ENCODE measurements at regions not wholly inside any gene's neighbourhood (a gene's known extent, or its start where the extent isn't known, plus 50 kb on each side); places are given as distances from the start of the nearest gene placed in this dataset.
"Not testable (repeated sequence)": the region's sequence is repeated elsewhere in the genome, so short reads cannot be mapped to it uniquely, and the experiment has no call there.

DNA sequence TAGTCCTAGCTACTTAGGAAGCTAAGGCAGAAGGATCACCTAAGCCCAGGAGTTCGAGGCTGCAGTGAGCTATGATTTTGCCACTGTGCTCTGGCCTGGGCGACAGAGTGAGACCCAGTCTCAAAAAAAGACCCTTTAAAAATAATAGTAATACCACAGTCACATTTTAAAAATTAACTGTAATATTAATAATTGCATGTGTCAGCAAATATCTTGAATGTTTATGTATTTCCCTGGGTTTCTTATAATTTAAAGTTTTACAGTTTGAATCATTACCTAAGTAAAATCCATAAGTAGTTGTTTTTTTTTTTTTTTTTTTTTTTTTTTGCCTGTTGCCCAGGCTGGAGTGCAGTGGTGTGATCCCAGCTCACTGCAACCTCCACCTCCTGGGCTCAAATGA is 69.2 kb downstream of the LYZL2 start:
- H3K9ac ChIP-seq (ENCODE audit: low read length), result no peak overlapping the region
- H3K36me3 ChIP-seq (ENCODE audit: insufficient read depth, low read length), result no peaks in the 10 kb centered on the region
- H3K27ac ChIP-seq (ENCODE audit: low read depth, low read length), result no peak overlapping the region
- no peaks in the 10 kb centered on the region for H3K4me1 ChIP-seq (ENCODE audit: insufficient read depth, low read length)
- H3K9me3 ChIP-seq (ENCODE audit: low read length), result no peaks in the 10 kb centered on the region
- no peak overlapping the region for H3K4me3 ChIP-seq (ENCODE audit: low read depth in 1 of 2, low read length in 2 of 2)
- no peaks in the 10 kb centered on the region for H3K27me3 ChIP-seq (ENCODE audit: control insufficient read depth in 1 of 2, insufficient read depth in 2 of 2, low read length in 2 of 2)

DNA sequence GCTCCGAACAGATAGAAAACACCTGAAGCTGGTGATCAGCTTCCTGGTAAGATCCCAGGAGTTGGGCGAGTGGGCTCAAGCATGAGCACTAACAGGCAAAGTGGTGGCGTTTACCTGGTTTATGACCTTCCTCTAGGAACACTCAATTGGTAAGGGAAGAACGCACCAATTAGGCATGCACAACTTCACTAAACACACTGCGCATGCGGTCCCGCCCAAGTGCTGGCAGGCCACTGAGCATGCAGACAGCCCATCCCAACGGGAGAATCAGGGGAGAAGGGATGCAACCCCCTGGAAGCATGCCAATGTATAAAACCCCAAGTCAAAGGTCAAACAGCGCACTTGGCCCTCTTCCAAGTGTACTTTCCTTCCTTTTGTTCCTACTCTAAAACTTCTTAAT is 70.4 kb downstream of the LYZL2 start:
- no peaks in the 10 kb centered on the region for H3K36me3 ChIP-seq (ENCODE audit: insufficient read depth, low read length)
- no peak overlapping the region for H3K27ac ChIP-seq (ENCODE audit: low read depth, low read length)
- no peaks in the 10 kb centered on the region for H3K27me3 ChIP-seq (ENCODE audit: control insufficient read depth in 1 of 2, insufficient read depth in 2 of 2, low read length in 2 of 2)
- no peaks in the 10 kb centered on the region for H3K9me3 ChIP-seq (ENCODE audit: low read length)
- no peak overlapping the region for H3K4me3 ChIP-seq (ENCODE audit: low read depth in 1 of 2, low read length in 2 of 2)
- peaks cover 3% of the 10 kb centered on the region for H3K4me1 ChIP-seq (ENCODE audit: insufficient read depth, low read length)
- no peak overlapping the region for H3K9ac ChIP-seq (ENCODE audit: low read length)

DNA sequence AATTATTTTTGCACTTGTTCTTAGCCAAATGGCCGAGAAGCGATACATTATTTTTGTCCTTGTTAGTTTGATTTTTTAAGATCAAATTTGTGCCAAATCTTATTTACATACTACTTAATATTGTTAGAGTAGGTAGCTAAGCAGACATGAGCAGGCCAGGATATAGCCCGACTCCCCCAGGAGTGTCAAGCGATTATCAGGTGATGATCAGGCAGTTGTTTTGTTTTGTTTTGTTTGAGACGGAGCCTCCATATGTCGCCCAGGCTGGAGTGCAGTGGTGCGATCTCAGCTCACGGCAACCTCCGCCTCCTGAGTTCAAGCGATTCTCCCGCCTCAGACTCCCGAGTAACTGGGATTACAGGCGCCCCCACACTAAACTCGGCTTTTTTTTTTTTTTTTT is 71.1 kb downstream of the LYZL2 start:
- Histone ChIP-seq H3K9ac (ENCODE audit: low read length) (no peak overlapping the region), H3K36me3 (ENCODE audit: insufficient read depth, low read length) (no peaks in the 10 kb centered on the region), H3K4me3 (ENCODE audit: low read depth in 1 of 2, low read length in 2 of 2) (no peak overlapping the region), H3K4me1 (ENCODE audit: insufficient read depth, low read length) (peaks cover 9% of the 10 kb centered on the region), H3K9me3 (ENCODE audit: low read length) (no peaks in the 10 kb centered on the region), H3K27ac (ENCODE audit: low read depth, low read length) (no peak overlapping the region), H3K27me3 (ENCODE audit: control insufficient read depth in 1 of 2, insufficient read depth in 2 of 2, low read length in 2 of 2) (no peaks in the 10 kb centered on the region)

DNA sequence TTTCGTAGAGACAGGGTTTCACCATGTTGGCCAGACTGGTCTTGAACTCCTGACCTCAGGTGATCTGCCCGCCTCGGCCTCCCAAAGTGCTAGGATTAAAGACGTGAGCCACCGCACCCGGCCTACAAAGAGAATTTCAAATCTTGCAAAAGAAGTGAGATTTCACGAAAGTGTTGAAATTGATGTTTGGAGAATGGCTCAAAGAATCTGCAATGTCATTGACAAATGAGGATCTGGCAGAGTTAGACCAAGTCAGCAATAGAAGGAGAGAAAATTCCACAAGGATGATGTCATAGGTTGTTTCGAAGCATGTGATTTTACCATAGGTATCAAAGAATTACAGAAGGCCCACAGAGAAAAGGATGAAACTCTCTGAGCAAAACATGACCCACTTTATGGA is 71.7 kb downstream of the LYZL2 start:
- Histone ChIP-seq H3K4me1 (ENCODE audit: insufficient read depth, low read length) (peaks cover 12% of the 10 kb centered on the region), H3K36me3 (ENCODE audit: insufficient read depth, low read length) (no peaks in the 10 kb centered on the region), H3K27ac (ENCODE audit: low read depth, low read length) (no peak overlapping the region), H3K4me3 (ENCODE audit: low read depth in 1 of 2, low read length in 2 of 2) (no peak overlapping the region), H3K9ac (ENCODE audit: low read length) (no peak overlapping the region), H3K27me3 (ENCODE audit: control insufficient read depth in 1 of 2, insufficient read depth in 2 of 2, low read length in 2 of 2) (no peaks in the 10 kb centered on the region), H3K9me3 (ENCODE audit: low read length) (no peaks in the 10 kb centered on the region)

DNA sequence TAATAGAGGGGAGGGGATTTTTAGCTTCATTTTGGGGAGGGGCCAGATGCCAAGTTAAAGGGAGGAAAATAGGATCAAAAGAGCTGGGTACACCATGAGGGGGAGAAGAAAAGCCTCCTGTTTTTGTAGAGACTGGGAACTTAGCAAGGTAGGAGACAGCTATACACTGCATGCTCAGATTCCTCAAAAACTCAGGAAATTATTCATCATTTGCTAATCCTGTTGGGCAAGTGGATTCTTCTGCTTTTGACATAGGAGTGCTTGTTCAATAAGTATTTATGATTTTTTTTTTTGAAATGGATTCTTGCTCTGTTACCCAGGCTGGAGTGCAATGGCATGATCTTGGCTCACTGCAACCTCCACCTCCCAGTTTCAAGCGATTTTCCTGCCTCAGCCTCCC is 73.4 kb downstream of the LYZL2 start:
- no peak overlapping the region for H3K27ac ChIP-seq (ENCODE audit: low read depth, low read length)
- H3K9ac ChIP-seq (ENCODE audit: low read length), result no peak overlapping the region
- no peaks in the 10 kb centered on the region for H3K36me3 ChIP-seq (ENCODE audit: insufficient read depth, low read length)
- no peaks in the 10 kb centered on the region for H3K27me3 ChIP-seq (ENCODE audit: control insufficient read depth in 1 of 2, insufficient read depth in 2 of 2, low read length in 2 of 2)
- H3K4me3 ChIP-seq (ENCODE audit: low read depth in 1 of 2, low read length in 2 of 2), result no peak overlapping the region
- H3K9me3 ChIP-seq (ENCODE audit: low read length), result no peaks in the 10 kb centered on the region
- peaks cover 12% of the 10 kb centered on the region for H3K4me1 ChIP-seq (ENCODE audit: insufficient read depth, low read length)

DNA sequence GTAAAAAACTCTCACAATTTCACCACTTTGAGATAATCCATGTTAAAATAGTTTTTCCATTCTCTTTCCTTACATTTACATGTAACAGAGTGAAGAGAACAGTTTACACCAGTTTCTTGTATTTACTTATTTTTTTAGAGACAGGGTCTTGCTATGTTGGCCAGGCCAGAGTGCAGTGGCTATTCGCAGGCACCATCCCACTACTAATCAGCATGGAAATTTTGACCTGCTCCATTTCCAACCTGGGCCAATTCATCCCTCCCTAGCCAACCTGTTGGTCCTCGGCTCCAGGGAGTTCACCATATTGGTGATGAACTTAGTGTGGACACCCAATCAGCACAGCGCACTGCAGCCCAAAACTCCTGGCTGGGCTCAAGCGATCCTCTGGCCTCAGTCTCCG is 74.1 kb downstream of the LYZL2 start:
- Histone ChIP-seq H3K36me3 (ENCODE audit: insufficient read depth, low read length) (no peaks in the 10 kb centered on the region), H3K9ac (ENCODE audit: low read length) (no peak overlapping the region), H3K27me3 (ENCODE audit: control insufficient read depth in 1 of 2, insufficient read depth in 2 of 2, low read length in 2 of 2) (no peaks in the 10 kb centered on the region), H3K4me3 (ENCODE audit: low read depth in 1 of 2, low read length in 2 of 2) (no peak overlapping the region), H3K9me3 (ENCODE audit: low read length) (no peaks in the 10 kb centered on the region), H3K27ac (ENCODE audit: low read depth, low read length) (no peak overlapping the region), H3K4me1 (ENCODE audit: insufficient read depth, low read length) (peaks cover 12% of the 10 kb centered on the region)

DNA sequence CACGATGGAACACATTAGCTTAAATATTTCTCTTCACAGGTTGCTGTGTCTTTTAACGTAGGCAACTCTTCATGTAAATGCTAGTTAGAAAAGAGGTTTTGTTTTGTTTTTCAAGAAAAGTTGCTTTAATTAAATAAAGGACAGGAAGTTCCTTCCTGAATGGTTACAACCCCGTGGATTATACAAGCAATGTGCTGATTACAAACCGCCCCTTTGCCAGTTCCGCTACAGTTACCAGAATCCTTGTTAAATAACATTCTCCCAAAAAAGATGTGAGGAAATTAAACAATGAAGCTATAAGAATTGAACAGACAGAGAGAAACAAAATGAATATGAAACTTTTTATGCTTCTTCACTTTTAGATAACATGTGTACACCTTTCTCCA is 75.1 kb downstream of the LYZL2 start:
- Histone ChIP-seq H3K4me1 (ENCODE audit: insufficient read depth, low read length) (peaks cover 12% of the 10 kb centered on the region), H3K27ac (ENCODE audit: low read depth, low read length) (peak overlapping the region; percentile 41), H3K9me3 (ENCODE audit: low read length) (no peaks in the 10 kb centered on the region), H3K9ac (ENCODE audit: low read length) (no peak overlapping the region), H3K4me3 (ENCODE audit: low read depth in 1 of 2, low read length in 2 of 2) (peak overlapping the region in 1 of 2 donors; percentile 46), H3K27me3 (ENCODE audit: control insufficient read depth in 1 of 2, insufficient read depth in 2 of 2, low read length in 2 of 2) (no peaks in the 10 kb centered on the region), H3K36me3 (ENCODE audit: insufficient read depth, low read length) (no peaks in the 10 kb centered on the region)

DNA sequence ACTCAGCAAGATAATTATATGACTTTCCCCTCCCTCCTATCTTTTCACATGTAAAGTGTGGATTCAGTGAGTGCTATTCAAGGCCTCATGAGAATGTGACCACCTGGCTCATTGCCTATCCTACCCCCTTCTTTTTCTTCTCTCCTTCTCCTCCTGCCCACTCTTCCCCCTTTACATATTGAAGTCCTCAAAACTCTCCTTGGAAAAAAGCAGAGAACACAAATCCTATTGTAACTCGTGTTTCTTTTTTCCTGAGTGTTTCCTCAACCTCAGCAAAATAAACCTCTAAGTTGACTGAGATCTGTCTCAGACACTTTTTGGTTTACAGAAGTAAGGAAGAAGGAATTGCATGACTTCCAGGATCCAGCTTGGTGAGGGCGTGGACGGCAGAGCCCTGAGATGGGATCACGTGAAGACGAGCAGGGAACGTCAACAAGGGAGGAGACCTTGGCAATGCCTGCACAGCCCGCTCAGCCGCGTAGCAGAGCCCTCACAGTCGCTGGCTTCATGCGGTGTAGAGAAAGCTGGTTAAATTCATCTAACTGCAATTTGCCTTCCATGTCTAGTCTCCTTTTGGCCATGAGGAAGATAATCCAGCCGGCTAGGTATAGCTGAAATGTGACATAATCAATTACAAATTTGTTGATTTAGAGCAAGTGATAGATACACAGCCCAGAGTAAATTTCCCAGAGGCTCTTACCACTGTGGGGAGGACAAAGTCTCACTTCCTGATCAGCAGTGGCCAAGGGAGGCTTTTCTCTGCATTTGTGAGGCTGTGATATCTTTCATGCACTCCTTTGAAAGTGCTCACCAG is 75.7 kb downstream of the LYZL2 start:
- H3K36me3 ChIP-seq (ENCODE audit: insufficient read depth, low read length), result no peaks in the 10 kb centered on the region
- peak overlapping the region; percentile 41 for H3K27ac ChIP-seq (ENCODE audit: low read depth, low read length)
- no peak overlapping the region for H3K9ac ChIP-seq (ENCODE audit: low read length)
- peak overlapping the region in 1 of 2 donors; percentile 46 for H3K4me3 ChIP-seq (ENCODE audit: low read depth in 1 of 2, low read length in 2 of 2)
- H3K4me1 ChIP-seq (ENCODE audit: insufficient read depth, low read length), result peaks cover 12% of the 10 kb centered on the region
- H3K9me3 ChIP-seq (ENCODE audit: low read length), result no peaks in the 10 kb centered on the region
- H3K27me3 ChIP-seq (ENCODE audit: control insufficient read depth in 1 of 2, insufficient read depth in 2 of 2, low read length in 2 of 2), result no peaks in the 10 kb centered on the region

DNA sequence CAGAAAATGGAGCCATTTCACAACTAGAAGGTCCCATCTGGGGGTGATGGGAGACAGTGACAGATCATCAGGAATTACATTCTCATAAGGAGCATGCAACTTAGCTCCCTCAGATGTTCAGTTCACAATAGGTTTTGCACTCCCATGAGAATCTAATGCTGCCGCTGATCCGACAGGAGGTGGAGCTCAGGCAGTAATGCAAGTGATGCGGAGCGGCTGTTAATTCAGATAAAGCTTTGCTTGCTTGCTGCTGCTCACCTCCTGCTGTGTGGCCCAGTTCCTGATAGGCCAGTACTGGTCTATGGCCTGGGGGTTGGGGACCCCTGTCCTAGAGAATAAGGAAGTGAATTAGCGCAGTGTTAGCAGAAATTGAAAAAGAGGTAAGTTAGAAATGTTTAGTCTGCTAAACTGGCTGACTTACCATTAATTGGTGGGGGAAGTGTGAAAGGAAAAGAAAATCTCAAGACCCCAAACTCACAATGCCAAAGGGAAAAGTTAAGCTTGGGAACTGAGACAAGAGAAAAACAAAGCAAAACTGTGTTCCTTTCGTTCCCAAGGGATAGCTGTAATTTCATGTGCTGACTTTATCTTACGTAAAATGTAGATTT is 76.4 kb downstream of the LYZL2 start:
- no peaks in the 10 kb centered on the region for H3K9me3 ChIP-seq (ENCODE audit: low read length)
- H3K4me3 ChIP-seq (ENCODE audit: low read depth in 1 of 2, low read length in 2 of 2), result peak overlapping the region in 1 of 2 donors; percentile 46
- no peak overlapping the region for H3K27ac ChIP-seq (ENCODE audit: low read depth, low read length)
- no peaks in the 10 kb centered on the region for H3K27me3 ChIP-seq (ENCODE audit: control insufficient read depth in 1 of 2, insufficient read depth in 2 of 2, low read length in 2 of 2)
- no peaks in the 10 kb centered on the region for H3K36me3 ChIP-seq (ENCODE audit: insufficient read depth, low read length)
- H3K9ac ChIP-seq (ENCODE audit: low read length), result no peak overlapping the region
- H3K4me1 ChIP-seq (ENCODE audit: insufficient read depth, low read length), result peaks cover 12% of the 10 kb centered on the region

DNA sequence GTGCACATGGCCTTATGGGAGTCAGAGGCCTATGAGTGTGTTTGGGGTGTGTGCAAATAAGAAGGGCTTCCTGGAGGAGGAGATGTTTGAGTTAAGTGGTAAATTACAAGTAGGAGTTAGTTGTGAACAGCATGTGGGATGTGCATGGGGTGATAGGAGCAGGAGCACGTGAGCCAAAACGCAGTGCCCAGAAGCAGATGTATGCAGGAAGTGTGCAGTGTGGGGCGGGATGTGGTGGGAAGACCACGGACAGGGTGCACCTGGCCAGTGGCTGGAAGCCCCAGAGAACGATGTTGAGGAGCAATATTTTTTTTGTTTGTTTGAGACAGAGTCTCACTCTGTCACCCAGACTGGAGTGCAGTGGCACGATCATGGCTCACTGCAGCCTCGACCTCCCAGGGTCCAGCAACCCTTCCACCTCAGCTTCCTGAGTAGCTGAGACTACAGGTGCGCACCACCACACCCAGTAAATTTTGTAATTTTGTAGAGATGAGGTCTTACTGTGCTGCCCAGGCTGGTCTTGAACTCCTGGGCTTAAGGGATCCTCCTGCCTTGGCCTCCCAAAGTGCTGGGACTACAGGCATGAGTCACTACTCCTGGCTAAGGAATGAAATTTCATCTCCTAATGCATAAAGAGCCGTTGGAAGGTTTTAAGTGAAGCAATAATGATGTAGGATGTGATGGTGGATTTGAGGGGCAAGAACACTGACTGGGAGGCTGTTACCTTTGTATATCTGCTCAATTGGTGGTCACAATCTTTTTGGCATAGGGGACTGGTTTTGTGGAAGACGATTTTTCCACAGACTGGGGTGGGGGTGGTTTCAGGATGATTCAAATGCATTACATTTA is 78.4 kb downstream of the LYZL2 start:
- no peaks in the 10 kb centered on the region for H3K9me3 ChIP-seq (ENCODE audit: low read length)
- H3K36me3 ChIP-seq (ENCODE audit: insufficient read depth, low read length), result no peaks in the 10 kb centered on the region
- no peak overlapping the region for H3K27ac ChIP-seq (ENCODE audit: low read depth, low read length)
- H3K27me3 ChIP-seq (ENCODE audit: control insufficient read depth in 1 of 2, insufficient read depth in 2 of 2, low read length in 2 of 2), result no peaks in the 10 kb centered on the region
- peaks cover 12% of the 10 kb centered on the region for H3K4me1 ChIP-seq (ENCODE audit: insufficient read depth, low read length)
- H3K9ac ChIP-seq (ENCODE audit: low read length), result no peak overlapping the region
- H3K4me3 ChIP-seq (ENCODE audit: low read depth in 1 of 2, low read length in 2 of 2), result no peak overlapping the region

DNA sequence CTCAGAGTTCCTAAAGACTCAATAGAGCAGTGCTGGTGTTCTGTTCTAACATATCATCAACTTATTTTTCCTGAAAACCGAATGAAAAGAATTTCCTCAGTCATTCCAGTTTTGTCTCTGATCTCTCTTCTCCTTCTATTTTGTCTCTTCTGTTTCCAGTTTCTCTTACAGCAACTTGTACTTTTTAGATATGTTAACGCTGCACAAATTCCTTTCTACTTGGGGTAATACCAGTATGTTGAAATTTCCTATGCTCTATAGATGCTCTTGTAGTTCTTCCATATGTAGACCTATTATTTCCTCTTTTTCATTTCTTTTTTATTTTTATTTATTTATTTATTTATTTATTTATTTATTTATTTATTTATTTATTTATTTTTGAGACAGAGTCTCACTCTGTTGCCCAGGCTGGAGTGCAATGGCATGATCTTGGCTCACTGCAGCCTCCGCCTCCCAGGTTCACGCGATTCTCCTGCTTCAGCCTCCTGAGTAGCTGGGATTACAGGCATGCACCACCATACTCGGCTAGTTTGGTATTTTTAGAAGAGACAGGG is 80.3 kb downstream of the LYZL2 start:
- not testable (repeated sequence) for H3K9me3 ChIP-seq (ENCODE audit: low read length); H3K27ac ChIP-seq (ENCODE audit: low read depth, low read length); H3K4me3 ChIP-seq (ENCODE audit: low read depth in 1 of 2, low read length in 2 of 2); H3K36me3 ChIP-seq (ENCODE audit: insufficient read depth, low read length); H3K27me3 ChIP-seq (ENCODE audit: control insufficient read depth in 1 of 2, insufficient read depth in 2 of 2, low read length in 2 of 2); H3K4me1 ChIP-seq (ENCODE audit: insufficient read depth, low read length); H3K9ac ChIP-seq (ENCODE audit: low read length)

All from muscle layer of colon (tissue), 2 donors.